ENCODE measurements at regions not wholly inside any gene's neighbourhood (a gene's known extent, or its start where the extent isn't known, plus 50 kb on each side); places are given as distances from the start of the nearest gene placed in this dataset.

DNA sequence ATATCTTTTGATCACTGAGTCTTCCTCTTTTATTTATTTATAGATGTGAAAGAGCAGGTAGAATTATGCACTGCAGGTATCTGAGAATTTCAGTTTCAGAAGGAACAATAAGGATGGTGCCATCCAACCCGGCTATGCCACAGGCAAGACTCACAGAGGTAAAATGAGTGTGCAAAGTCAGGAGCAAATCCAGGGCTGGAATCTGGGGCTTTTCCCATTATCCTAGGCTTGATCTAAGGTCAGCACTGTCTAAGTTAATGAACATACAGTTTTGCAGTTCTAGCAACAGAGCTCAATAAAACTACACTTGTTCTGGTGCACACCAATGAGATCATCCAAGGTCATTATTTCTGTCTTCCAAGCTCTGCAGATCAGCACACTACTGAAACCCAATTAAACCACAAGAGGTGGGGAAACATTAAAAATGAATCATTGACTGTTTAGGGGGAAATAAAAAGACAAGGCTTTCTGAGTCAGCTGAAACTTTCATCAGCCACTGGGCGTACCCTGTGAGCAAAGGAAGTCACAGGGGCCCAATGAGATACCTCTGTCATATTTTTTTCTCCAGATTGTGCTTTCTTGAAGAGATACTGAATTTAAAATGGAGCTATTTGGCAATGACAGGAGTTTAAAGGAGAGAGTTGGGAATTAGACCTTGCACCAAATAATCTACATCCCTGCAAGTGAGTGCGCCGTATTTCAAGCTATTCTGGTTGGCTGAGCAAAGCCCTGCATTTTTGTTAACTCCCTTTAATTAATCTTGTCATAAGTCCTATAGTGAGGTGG is 662.2 kb upstream of the ZNF608 start:
- no peak for DNase-seq

DNA sequence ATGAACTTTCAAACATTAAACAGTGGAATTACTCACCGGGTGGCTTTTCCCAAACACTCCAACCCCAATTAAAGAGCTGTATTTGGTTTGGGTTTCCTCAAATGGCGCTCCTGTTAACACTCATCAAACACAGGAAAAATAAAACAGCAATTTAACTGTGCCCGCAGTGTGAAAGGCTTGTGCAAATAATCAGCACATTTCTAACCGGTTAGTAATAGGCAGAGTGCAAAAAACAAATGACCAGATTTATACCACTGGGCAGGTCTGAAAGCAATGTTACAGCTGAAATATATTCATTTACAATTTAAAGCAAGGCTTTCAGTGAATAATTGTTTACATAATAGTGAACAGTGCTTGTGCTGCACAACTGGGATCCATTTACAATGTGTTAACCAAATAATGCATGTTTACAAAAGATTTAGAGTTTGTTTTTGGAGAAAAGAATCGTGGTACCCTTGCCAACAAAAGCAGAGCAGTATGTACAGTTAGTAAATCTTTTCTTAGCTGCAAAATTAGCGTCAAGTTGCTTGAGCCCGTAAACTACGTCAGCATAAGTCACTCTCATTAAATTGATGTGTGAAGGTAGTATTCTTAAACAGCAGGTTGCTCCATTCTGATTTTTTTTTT is 662.9 kb upstream of the ZNF608 start:
- no peak for DNase-seq

DNA sequence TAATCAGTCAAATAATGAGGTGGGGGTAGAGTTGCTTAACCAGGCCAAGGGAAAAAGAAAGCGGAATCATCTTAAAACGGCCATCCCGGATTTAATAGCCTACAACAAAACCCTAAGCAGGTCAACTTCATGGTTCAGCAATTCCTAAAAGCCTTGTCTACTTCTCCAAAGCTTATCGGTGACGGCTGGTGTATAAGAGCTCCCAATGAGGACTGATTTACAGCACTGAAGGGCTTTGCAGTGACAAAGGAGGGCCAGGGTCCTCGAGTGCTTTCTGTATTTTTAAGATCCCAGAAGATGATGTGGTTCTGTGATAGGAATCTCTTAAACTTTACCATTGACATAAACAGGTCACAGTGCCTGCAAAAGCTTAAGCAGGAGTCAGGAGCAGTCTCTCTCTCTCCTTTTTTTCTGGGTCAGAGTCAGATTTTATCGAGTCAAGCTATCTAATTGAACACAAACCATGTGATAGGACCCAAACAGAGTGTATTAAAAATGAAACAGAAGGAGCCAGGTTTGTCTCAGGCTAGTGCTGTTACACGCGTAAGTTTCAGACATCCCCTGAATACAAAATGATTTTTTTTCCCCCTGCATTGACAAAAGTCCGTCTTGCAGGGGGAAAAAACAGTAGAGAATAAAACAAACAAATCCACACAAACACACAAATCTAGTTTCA is 663.6 kb upstream of the ZNF608 start:
- no peak for DNase-seq

DNA sequence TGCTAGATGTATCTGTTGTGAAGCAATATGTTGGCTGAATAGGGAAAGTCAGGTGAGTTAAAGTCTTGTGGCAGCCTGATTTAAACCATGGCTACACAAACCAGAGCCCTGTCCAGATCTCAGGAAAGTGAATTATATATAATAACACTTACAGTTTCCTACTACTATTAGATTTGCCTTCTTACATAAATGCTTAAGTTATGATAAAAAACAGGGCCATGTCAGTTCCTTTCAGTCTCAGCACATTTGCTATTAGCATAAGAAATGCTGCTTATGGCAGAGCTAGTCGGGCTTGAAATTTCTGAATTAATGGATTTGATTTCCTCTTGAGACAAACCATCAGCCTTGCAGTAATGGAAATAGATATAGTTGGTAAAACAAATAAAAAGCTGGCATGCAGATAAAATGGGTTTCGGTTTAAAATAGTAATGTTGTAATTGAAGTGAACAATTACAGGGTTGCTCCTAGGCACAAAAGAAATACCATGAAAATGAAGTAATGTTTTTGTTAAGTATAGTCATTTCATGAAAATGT is 664.2 kb upstream of the ZNF608 start:
- DNase-seq: no peak

DNA sequence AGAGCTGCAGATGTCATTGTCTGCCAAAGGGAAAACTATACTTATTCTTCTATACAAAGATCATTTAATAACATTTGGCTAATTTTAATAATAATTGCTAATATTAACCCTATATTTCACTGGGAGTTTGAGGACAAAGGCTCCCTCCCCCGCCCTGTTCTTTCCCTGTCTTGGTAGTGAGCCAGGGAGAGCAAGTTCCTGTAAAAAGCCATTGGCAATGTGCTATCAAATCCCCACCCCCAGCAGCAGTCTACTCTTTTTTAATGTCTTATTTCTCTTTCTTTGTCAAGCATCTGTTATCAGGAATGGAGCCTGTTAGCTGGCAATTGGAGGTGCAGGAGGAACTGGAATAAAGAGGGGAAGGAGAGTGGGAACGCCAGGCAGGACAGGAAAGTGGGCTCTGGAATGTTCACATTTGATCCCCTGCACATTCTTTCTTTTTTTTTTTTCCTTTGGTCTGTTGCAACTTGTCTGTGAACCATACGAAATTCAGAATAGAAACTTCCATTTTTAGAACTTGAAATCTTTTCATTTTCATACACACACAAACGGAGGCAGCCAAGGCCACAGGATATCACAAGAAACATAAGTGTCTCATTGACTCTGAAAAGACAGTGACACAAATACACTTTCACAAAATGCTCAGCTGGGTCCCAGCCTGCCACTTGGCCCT is 664.8 kb upstream of the ZNF608 start:
- DNase-seq: no peak

DNA sequence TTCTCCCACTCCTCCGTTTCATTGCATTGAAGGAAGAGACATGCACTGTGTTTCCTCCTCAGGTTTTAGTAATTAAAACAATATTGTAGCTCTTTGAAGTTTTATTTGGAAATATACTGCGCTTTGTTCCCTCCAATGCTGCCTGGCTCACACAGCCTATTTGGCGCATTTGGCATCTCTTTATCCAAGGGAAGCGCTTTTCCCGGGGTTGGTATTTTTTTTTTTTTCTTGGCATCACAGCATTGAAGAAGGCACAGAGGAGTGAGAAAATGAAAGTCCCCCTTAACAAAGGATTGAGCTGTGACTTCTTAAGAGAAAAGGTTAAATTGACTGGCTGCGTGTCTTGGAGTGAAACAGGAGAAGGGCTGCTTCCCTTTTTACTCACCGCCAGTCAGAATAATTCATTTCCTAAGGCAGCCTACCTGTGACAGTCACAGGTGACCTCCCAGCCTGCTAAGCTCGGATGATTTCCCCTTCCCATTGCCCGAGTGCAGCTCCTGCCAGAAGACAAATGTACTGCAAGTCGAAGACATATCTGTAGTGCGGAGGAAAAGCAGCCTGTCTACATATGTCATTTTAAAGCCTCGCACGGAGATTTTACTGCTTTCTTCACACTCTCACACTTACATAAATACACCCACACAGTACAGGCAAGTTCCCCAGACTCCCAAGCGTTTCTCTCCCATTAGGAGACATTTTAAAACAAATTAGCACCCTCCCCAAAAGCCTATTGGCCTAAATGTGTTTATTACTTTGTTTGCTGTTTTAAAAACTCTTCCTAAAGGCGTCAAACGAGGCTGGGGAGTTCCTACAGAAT is 665.5 kb upstream of the ZNF608 start:
- DNase-seq: no peak

DNA sequence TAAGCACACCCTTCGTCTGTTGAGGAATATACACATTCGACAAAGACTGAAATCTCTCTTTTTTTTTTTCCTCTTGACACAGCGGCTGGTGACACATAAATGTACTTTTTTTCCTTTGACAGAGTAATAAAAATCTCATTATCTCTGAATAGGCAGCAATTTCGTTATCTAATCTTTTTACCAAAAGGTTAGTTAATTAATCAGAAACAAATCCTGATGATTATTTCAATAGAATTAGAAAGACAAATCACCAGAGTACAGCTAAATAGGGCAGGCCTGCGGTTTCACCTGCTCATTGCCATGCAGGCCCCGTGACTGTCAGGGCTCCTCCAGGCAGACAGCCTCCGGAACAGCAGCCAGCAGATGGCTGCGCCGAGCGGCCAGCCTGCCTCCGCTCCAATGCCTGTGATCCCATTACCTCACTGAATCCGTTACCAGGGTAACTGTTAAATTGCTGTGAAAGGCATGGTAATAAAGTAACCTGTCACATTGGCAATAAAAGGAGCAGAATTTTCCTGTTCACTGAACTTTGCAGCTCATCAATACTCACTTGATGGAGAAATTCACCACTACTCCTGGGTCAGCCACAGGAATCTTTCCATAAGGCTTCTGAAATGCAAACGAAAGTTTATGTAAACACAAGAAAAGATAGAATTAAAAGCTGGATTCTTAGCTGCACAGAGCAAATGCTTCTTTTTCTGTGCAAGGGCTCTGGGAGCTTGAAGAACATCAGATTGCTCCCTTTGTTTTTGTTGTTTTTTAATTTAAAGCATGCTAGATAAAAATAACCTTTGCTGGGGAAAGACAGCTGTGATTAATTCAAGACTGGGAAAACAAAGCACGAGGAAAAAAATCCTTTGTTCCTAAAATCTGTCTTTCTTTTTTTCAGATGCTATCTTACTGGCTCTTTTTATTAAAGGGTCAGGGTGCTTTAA is 666.4 kb upstream of the ZNF608 start:
- peak; percentile 66 for DNase-seq

DNA sequence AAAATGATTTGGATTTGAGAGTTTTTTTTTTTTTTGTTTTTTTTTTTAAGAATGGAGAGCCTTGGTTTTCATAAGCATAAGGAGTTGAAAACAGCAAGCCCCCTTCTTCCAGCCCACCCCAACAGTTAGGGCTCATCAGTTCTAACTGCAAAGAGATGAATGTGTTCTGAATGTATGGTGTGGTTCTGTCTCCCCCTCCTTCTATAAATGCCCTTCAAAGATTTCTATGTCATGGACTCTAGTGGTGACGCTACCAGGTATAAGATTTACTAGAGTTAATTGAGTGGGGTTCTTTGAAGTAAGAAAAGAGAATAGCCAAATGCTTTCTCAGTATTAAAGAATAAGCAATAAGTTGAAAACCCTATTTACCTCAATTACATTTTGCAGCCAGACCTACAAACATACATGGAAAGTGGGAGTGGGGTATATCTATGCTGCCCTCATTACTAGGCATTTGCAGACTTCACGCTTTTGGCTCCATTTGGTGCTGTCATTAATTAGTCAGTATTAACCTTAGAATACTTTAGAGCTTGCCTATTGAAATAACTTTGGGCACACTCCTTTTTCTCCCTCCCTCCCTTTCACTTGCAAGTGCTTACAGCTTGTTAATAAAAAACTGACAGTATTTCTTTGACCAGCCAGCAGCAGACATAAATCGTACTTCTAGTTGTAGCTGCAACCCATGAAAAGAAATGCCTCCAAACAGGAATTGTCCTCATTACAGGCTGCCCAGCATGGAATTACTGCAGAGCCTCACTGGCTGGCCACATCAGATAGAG is 667.2 kb upstream of the ZNF608 start:
- no peak for DNase-seq

DNA sequence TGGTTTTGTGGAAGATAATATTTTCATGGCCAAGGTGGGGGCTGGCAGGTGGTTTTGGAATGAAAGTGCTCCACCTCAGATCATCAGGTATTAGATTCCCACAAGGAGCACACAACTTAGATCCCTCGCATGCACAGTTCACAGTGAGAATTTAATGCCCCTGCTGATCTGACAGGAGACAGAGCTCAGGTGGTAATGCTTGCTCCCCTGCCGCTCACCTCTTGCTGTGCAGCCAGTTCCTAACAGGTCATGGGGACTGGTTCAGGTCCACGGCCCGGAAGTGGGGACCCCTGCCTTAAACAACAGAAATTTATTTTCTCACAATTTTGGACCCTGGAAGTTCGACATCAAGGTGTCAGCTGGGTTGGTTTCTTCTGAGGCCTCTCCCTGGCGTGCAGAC is 668.7 kb upstream of the ZNF608 start:
- DNase-seq: no peak

DNA sequence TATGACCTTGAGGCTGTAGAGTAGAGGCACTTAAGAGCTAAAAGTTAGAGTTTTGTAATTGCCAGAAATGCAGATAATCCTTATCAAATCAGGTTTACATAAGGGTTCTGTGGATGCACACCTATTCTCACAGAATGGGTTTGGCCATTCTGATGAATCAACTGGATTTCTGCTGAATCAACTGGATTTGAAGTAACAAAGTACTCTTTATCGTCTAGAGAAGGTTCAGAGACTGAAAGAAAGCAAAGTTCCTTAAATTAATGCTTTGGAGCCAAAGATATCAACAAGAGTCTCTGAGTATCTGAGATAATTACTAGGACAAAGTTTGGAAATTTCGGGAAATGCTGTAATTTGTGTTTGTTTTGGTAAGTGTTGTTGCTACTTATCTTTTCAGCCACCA is 669.6 kb upstream of the ZNF608 start:
- DNase-seq: no peak

DNA sequence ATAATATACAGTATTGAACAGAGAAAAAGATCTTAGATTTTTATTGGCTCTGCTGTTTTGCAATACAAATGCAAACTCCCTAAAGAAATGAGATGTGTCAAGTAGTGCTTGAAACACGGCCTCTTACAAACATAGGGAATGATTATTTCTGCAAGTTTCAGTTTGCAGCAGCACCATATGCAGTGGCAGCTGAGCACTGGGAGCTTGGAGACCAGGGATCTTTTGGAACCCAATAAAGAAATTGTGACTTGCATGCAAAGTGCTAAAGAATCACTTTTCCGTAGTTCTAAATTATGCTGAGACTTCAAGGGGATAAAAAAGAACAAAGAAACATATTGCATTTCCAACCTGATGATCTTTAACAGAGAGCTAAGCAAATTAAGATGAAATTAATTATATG is 674.6 kb upstream of the ZNF608 start:
- no peak for DNase-seq

DNA sequence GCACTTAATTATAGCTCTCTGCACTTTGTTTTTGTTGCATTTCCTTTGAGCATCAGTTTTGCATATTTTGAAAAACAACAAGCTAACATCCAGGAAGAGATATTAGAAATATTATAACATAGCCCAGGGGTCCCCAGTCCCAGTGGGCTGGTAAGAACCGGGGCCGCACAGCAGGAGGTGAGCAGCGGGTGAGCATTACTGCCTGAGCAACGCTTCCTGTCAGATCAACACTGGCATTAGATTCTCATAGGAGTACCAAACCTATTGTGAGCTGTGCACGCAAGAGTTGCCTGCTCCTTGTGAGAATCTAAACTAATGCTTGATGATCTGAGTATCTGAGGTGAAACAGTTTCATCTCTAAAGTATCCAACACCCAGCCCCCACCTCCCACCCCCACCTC is 675.9 kb upstream of the ZNF608 start:
- DNase-seq: no peak

DNA sequence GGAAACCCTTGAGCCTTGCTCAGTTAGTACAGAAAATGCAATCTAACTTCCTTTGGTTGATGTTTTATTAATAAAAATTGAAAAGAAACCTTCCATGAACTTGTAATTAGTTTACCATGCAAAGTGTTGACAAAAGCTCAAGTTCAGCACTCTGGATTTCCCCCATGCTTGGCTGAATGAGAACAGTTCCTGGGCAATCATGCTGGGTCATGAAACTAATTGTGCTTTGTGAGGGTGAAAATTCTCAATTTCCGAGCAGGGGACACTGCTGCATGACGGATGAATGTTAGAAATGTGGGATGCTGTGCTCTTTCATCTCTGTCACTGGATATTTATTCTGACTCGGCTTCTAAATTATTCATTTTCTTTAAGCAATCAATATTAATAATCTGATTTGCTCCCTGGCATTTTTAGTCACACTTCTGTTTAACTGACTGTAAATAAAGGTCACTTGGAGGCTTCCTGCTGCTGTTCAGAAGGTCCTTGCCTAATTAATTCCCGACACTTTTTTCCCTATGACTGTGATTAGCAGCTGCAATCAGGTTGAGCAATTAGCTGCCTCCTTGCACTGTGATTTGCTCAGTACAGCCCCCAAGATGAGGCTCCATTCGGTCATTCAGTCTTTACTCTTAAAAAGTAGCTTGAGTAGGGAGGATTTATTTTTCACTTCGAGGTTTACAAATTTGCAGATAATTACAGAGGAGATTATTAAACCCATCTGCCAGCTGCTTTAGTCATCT is 678.1 kb upstream of the ZNF608 start:
- DNase-seq: no peak

DNA sequence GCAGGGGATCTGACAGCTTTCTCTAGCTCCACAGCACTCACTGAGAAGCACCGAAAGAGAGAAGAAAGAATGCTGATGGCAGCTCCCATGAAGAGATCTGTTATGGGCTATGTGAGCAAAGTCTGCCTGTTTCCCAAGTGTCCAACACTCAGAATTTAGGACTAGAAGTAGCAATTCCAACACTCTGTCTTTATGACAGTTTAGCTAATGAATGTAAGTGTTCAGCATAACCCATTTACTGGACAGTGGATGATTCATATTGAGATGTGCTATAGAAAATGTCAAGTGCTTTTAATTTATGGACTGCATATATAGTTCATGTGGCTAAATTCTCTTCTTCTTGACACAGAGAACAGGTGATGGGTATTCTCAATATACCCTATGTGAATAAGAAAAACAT is 683.1 kb upstream of the ZNF608 start:
- DNase-seq: no peak

DNA sequence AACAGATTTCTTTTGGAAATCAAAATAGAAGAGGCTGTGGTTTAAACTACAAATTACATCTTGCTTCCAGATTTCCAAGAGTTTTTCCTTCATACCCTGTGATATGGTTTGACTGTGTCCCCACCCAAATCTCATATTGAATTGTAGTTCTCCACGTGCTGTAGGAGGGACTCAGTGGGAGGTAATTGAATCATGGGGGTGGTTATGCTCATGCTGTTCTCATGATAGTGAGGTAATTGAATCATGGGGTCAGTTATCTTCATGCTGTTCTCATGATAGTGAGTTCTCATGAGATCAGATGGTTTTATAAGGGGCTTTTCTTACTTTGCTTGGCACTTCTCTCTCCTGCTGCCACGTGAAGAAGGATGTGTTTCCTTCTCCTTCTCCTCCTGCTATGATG is 687.0 kb upstream of the ZNF608 start:
- DNase-seq: no peak

DNA sequence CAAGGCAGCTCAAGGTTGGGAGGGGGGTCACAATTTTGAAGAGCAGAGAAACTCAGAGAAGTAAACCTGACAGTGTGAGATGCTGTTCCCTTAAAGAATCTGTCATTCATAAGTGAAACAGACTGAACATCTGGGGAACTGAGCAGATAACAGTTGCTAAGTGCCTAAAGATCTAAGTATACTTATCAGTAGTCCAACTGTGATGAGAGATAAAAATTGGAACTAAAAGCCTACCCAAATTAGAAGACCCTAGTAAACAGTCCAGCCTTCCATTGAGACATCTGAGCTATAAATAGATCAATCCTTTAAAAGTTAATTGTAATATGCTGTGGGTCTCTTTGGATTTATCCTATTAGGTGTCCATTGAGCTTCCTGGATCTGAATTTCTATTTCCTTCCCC is 692.8 kb upstream of the ZNF608 start:
- no peak for DNase-seq

DNA sequence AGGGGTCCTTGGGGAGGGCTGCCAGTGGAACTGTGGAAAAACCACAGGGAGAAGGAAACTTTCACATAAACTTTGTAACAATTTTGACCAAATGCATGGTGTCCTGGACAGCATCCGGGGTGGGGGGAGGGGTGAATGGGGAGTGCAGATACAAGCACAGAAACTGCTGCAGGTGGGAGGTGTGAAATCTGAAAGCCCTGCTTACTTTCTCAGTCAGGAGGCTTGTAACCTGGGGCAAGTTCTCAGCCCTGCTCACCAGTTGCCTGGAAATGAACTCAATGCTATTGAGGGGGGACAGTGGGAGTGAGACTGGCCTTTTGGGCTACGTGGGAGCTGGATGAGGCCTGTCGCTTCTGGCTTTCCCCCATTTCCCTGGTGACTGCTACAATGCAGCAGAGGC is 694.5 kb upstream of the ZNF608 start:
- no peak for DNase-seq

DNA sequence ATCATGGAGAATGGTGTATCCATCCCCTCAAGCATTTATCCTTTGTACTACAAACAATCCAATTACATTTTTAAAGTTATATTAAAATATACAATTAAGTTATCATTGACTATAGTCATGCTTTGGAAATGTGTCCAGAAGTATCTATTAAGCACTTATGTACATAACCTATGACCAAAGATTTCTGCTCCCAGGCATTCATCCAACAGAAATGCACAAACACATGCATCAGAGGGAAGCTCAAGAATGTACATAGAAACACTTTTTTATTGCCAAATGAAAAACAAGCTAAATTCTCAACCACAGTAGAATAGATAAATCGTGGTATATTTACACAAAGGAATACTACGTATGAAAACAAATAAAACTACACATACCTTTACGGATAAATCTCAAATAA is 700.5 kb upstream of the ZNF608 start:
- no peak for DNase-seq

DNA sequence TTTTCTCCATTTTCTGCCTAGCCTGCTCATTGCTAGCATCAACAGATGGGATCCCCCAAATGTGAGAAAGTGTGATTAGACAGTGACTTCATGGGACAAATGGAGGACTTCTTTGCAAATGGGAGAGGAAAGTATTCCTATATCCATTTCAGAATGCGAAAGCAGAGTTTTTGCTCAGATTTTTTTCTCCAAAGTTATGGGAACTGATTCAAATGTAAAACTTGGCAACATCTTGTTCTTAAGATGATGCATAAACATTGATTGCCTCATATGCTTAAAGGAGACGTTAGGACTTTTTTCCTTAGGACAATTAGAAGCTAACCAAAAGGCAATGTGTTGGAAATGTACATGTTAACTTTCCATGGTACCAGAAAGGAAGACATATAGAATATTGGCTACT is 704.3 kb upstream of the ZNF608 start:
- no peak for DNase-seq

DNA sequence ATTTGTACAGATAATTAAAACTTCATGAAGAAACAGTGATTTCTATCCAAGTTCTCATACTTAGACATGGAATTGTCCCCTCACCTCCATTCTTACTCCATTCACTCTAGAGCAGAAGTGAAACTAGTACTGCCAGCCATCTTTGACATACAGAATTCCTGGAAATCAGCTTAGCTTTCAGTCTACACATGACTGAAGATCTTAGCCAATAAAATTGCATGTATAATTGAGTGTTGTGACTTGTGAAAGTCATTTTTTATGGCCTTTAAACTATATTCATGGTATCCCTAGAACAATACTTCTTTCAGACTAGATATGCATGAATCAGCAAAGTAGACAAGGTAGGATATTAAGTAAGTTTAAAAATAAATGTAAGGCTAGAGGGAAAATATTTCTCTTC is 705.2 kb upstream of the ZNF608 start:
- no peak for DNase-seq
